Glutamatergic neuron (in vitro differentiated cells): ENCODE measurements at regions not wholly inside any gene's neighbourhood (a gene's known extent, or its start where the extent isn't known, plus 50 kb on each side); places are given as distances from the start of the nearest gene placed in this dataset.

Source experiments
- DNase-seq: peaks from one replicate; pipeline ENCODE4 v3.0.0; 2022
- H3K27ac Mint-ChIP-seq: one replicate; pipeline ENCODE4 v1.8.0; 2020; ENCODE audit warnings: mild to moderate bottlenecking, mixed read lengths, inconsistent platforms; ENCODE audit not compliant: unreplicated experiment
- H3K27me3 Mint-ChIP-seq: one replicate; pipeline ENCODE4 v1.8.0; 2020; ENCODE audit warnings: mild to moderate bottlenecking, moderate library complexity, mixed read lengths, inconsistent platforms; ENCODE audit not compliant: unreplicated experiment
- H3K36me3 Mint-ChIP-seq: one replicate; pipeline ENCODE4 v1.8.0; 2020; ENCODE audit warnings: mild to moderate bottlenecking, mixed read lengths, inconsistent platforms; ENCODE audit not compliant: unreplicated experiment
- H3K4me1 Mint-ChIP-seq: one replicate; pipeline ENCODE4 v1.8.0; 2020; ENCODE audit warnings: mild to moderate bottlenecking, low read depth, mixed read lengths, inconsistent platforms; ENCODE audit not compliant: unreplicated experiment
- H3K4me3 Mint-ChIP-seq: one replicate; pipeline ENCODE4 v1.8.0; 2020; ENCODE audit warnings: mild to moderate bottlenecking, mixed read lengths, inconsistent platforms; ENCODE audit not compliant: unreplicated experiment
- H3K9me3 Mint-ChIP-seq: one replicate; pipeline ENCODE4 v1.8.0; 2020; ENCODE audit warnings: mild to moderate bottlenecking, moderate library complexity, mixed read lengths, inconsistent platforms; ENCODE audit not compliant: unreplicated experiment
- CTCF ChIP-seq: fragments of 200-600 bp; sonication (generic); IDR thresholded peaks from one replicate; pipeline ENCODE4 v1.5.0; 2021; ENCODE audit not compliant: partially characterized antibody, unreplicated experiment

- no peak for TF ChIP-seq CTCF
- Mint-ChIP-seq H3K9me3 (no peaks in the 10 kb centered on the region), H3K27me3 (no peaks in the 10 kb centered on the region), H3K36me3 (no peaks in the 10 kb centered on the region), H3K4me3 (no peak overlapping the region), H3K4me1 (peaks cover 8% of the 10 kb centered on the region), H3K27ac (no peak overlapping the region)
- no peak for DNase-seq
Observed at GRCh38 chr2:58709274-58709673, 468.1 kb upstream of the FANCL start.

GRCh38 chr2:58708565-58708964 is 467.4 kb upstream of the FANCL start:
- H3K4me3 Mint-ChIP-seq, result no peak overlapping the region
- no peak overlapping the region for H3K27ac Mint-ChIP-seq
- no peak for DNase-seq
- no peaks in the 10 kb centered on the region for H3K9me3 Mint-ChIP-seq
- peaks cover 8% of the 10 kb centered on the region for H3K4me1 Mint-ChIP-seq
- H3K36me3 Mint-ChIP-seq, result no peaks in the 10 kb centered on the region
- H3K27me3 Mint-ChIP-seq, result no peaks in the 10 kb centered on the region
- peak; percentile 39 for TF ChIP-seq CTCF

GRCh38 chr2:58702302-58702885 is 461.3 kb upstream of the FANCL start:
- Mint-ChIP-seq H3K36me3 (no peaks in the 10 kb centered on the region), H3K27ac (no peak overlapping the region), H3K9me3 (no peaks in the 10 kb centered on the region), H3K4me3 (no peak overlapping the region), H3K4me1 (peaks cover 4% of the 10 kb centered on the region), H3K27me3 (no peaks in the 10 kb centered on the region)
- no peak for TF ChIP-seq CTCF
- no peak for DNase-seq

GRCh38 chr2:58701688-58702301 is 460.7 kb upstream of the FANCL start:
- H3K9me3 Mint-ChIP-seq, result no peaks in the 10 kb centered on the region
- no peak for DNase-seq
- H3K27ac Mint-ChIP-seq, result no peak overlapping the region
- peaks cover 4% of the 10 kb centered on the region for H3K4me1 Mint-ChIP-seq
- H3K27me3 Mint-ChIP-seq, result no peaks in the 10 kb centered on the region
- no peak for TF ChIP-seq CTCF
- no peaks in the 10 kb centered on the region for H3K36me3 Mint-ChIP-seq
- no peak overlapping the region for H3K4me3 Mint-ChIP-seq

- peaks cover 4% of the 10 kb centered on the region for H3K4me1 Mint-ChIP-seq
- no peak for DNase-seq
- H3K9me3 Mint-ChIP-seq, result no peaks in the 10 kb centered on the region
- no peak overlapping the region for H3K27ac Mint-ChIP-seq
- no peak overlapping the region for H3K4me3 Mint-ChIP-seq
- no peaks in the 10 kb centered on the region for H3K27me3 Mint-ChIP-seq
- H3K36me3 Mint-ChIP-seq, result no peaks in the 10 kb centered on the region
- TF ChIP-seq CTCF, result no peak
Observed at GRCh38 chr2:58700591-58700990, 459.5 kb upstream of the FANCL start.
